Tibial artery (tissue), 4 donors: ENCODE measurements at regions not wholly inside any gene's neighbourhood (a gene's known extent, or its start where the extent isn't known, plus 50 kb on each side); places are given as distances from the start of the nearest gene placed in this dataset.

ENCODE experiments used
- DNase-seq, 2 donors: peaks; one replicate each; pipeline ENCODE4 v3.0.0-alpha.2; 2019
- H3K27ac ChIP-seq, 2 donors: fragments of 200-600 bp; sonication (generic) in 1 of 2; 1 replicate in 1 of 2; 2 replicates in 1 of 2; pipeline ENCODE4 v1.5.1; 2018 to 2019; ENCODE audit warnings: mild to moderate bottlenecking in 1 of 2
- H3K27me3 ChIP-seq, 2 donors: fragments of 200-600 bp; sonication (generic) in 1 of 2; one replicate each; pipeline versions ENCODE4 v1.5.1 to v1.6.0; 2016 to 2019
- H3K36me3 ChIP-seq, 3 donors: fragments of 200-600 bp; sonication (generic) in 2 of 3; one replicate each; pipeline ENCODE4 v1.5.1; 2016 to 2019; ENCODE audit warnings: mild to moderate bottlenecking in 2 of 3
- H3K4me1 ChIP-seq, 4 donors: fragments of 200-600 bp; sonication (generic) in 2 of 4; 1 replicate in 3 of 4; 2 replicates in 1 of 4; pipeline ENCODE4 v1.5.1; 2016 to 2019
- H3K4me3 ChIP-seq, 2 donors: fragments of 200-600 bp; sonication (generic) in 1 of 2; 1 replicate in 1 of 2; 2 replicates in 1 of 2; pipeline ENCODE4 v1.5.1; 2018 to 2019; ENCODE audit warnings: mild to moderate bottlenecking in 2 of 2
- H3K9me3 ChIP-seq, 3 donors: fragments of 200-600 bp; sonication (generic) in 1 of 3; one replicate each; pipeline ENCODE4 v1.5.1; 2016 to 2019
- intact Hi-C: fragments of 100-400 bp; cut with DNase I; formaldehyde crosslinking; loops from one replicate; pipeline ENCODE4 v1.15.0; 2023; ENCODE audit warnings: low total_unique reads
- TF ChIP-seq, protein P1 (sequence below), 2 experiments: fragments of 200-600 bp in 1 of 2; fragments of 450-650 bp in 1 of 2; IDR thresholded peaks; one replicate each; pipeline ENCODE4 v1.5.1; 2017 to 2019; ENCODE audit warnings: antibody characterized with exemption in 2 of 2, mild to moderate bottlenecking in 1 of 2, moderate library complexity in 1 of 2

DNA sequence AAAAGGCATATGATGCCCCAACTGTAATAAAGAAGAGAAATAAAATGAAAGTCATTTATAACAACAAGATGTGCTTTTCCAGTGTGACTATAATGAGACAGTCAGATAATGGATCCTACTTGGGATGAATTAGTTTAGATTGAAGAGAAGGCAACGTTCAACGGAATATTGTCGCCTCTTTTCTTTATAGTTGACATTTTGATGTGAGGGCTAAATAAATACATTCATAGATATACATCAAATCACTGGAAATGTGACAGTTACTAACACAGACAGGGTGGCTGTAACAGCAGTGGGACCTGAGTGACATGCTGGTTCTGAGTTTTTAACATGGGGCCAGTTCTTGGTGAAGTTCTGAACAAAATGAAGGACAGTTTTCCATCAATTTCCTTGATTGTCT lies 61.1 kb upstream of the ATP2B2 start:
- Histone ChIP-seq H3K4me3 (no peak overlapping the region), H3K27ac (no peak overlapping the region), H3K9me3 (no peaks in the 10 kb centered on the region), H3K27me3 (peaks cover 0 to 9% of the 10 kb centered on the region in 2 donors), H3K36me3 (no peaks in the 10 kb centered on the region), H3K4me1 (no peaks in the 10 kb centered on the region)
- no peak for DNase-seq
- intact Hi-C loops = no loop called here
- TF ChIP-seq, protein P1, sequence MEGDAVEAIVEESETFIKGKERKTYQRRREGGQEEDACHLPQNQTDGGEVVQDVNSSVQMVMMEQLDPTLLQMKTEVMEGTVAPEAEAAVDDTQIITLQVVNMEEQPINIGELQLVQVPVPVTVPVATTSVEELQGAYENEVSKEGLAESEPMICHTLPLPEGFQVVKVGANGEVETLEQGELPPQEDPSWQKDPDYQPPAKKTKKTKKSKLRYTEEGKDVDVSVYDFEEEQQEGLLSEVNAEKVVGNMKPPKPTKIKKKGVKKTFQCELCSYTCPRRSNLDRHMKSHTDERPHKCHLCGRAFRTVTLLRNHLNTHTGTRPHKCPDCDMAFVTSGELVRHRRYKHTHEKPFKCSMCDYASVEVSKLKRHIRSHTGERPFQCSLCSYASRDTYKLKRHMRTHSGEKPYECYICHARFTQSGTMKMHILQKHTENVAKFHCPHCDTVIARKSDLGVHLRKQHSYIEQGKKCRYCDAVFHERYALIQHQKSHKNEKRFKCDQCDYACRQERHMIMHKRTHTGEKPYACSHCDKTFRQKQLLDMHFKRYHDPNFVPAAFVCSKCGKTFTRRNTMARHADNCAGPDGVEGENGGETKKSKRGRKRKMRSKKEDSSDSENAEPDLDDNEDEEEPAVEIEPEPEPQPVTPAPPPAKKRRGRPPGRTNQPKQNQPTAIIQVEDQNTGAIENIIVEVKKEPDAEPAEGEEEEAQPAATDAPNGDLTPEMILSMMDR (IDR thresholded peaks at IDR 0.05) = no peak

DNA sequence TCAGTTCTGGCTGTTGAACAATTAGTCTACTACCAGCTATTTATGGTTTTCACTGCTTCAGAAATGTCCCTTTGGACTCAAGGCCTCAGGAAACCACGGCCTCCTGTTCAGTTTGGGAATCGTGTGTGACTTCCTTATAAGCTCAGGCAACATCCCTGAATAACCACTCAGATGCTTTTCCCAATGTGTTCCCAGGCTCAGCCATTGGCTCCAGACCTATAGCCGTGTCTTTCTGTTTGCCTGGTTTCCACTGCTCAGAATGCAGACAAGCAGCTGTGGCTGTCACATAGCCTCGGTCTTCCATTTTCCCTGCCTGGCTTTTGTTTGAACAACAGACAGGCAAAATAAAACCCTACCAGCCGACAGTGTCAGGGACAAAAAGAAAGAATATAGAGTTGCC lies 63.2 kb upstream of the ATP2B2 start:
- no peak for DNase-seq
- intact Hi-C loops = no loop called here
- TF ChIP-seq, protein P1 (IDR thresholded peaks at IDR 0.05) = no peak
- no peak overlapping the region for H3K27ac ChIP-seq
- peaks cover 0 to 4% of the 10 kb centered on the region in 2 donors for H3K27me3 ChIP-seq
- H3K4me1 ChIP-seq = no peaks in the 10 kb centered on the region
- H3K36me3 ChIP-seq = no peaks in the 10 kb centered on the region
- H3K4me3 ChIP-seq = no peak overlapping the region
- no peaks in the 10 kb centered on the region for H3K9me3 ChIP-seq

DNA sequence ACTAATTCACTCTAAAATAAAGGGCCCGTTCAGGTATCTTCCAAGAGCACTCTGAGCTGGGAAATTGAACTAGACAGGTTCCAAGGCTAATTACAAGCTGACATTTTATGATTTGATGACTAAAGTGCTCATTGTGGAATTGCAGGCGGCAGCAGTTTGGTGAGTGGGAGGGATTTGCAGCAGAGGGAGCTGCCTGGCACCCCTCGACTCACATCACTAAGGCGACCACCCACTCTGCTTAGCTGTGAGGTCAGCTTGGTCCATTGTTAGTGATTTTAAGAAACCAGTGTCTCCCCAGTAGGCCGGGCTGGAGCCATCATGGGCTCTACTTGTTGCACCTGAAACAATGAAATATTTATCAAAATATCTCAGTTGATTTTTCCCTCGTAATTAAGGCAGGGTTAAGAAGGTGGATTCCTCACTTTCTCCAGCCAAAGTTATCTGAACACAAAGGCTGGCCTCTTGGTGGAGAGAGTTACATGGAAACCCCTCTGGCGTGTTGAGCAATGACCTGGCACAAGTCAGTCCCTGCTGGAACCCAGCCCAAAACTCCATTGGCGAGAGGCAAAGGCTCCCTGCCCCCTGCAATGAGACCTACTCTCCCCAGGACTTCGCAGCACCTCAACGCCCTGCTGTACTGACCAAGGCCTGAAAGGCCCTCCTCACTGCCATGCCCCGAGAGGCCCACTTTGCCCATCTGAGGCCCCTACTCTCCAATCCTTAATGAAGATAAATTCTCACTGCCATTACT lies 65.0 kb upstream of the ATP2B2 start:
- DNase-seq = no peak
- no peaks in the 10 kb centered on the region for H3K4me1 ChIP-seq
- no peak overlapping the region for H3K4me3 ChIP-seq
- TF ChIP-seq, protein P1 (IDR thresholded peaks at IDR 0.05) = no peak
- intact Hi-C loops = no loop called here
- no peak overlapping the region for H3K27ac ChIP-seq
- no peaks in the 10 kb centered on the region for H3K36me3 ChIP-seq
- peaks cover 0 to 8% of the 10 kb centered on the region in 2 donors for H3K27me3 ChIP-seq
- no peaks in the 10 kb centered on the region for H3K9me3 ChIP-seq

DNA sequence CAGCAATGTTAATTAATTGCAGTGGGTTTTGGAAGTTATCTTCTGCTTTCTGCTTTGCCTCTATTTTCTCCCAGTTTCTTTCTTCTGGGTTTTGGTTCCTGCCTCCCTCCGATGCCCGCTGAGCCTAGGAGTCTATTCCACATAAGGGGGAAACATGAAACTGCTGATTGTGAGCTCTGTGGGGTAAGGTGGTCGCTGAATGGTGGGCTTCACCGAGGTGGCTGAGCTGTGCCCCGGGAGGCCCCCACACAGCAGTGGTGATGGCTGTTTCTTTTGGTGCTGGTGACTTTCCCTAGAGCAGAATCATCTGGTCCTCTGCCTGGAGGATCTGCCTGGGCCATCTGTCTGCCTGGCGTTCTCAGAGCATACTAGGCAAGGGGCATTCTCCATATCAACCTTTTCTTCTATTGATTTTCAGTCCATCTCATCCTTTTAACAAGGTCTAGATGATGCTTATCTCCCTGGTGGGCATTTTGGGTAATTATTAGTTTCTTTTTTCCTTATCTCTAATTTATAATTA lies 68.8 kb upstream of the ATP2B2 start:
- Histone ChIP-seq H3K4me3 (no peak overlapping the region), H3K27me3 (peaks cover 0 to 4% of the 10 kb centered on the region in 2 donors), H3K27ac (no peak overlapping the region), H3K4me1 (peaks cover 0 to 7% (median 3%) of the 10 kb centered on the region in 4 donors), H3K9me3 (no peaks in the 10 kb centered on the region), H3K36me3 (no peaks in the 10 kb centered on the region)
- TF ChIP-seq, protein P1 (IDR thresholded peaks at IDR 0.05) = no peak
- intact Hi-C loops = no loop called here
- no peak for DNase-seq

DNA sequence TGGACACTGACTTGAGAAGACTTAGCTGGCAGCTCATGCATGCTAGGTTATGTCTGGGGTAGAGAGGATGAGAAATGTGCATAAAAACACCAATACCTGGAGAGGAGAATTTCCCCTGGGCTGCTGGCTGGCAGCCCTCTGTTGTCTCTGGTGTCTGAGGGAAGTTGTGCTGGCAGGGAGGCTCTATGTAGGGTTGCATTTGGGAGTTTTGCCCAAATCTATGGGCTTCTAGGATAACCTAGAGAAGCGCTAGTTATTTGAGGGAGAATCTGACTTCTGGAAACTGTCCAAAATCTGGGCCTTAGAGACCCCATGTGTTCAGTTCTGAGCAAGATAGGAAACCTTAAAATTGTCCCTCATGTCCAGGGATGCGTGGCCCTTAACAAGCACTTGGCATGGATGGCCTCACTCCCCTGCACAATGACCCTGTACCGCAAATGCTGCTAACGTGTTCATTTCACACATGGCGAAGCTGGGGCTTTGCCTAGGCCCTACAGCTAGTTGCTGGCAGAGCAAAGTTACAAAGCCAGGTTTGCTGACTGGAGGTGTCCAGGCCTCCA lies 70.3 kb upstream of the ATP2B2 start:
- Histone ChIP-seq H3K36me3 (no peaks in the 10 kb centered on the region), H3K27me3 (peaks cover 0 to 4% of the 10 kb centered on the region in 2 donors), H3K4me1 (peaks cover 0 to 9% (median 3%) of the 10 kb centered on the region in 4 donors), H3K4me3 (no peak overlapping the region), H3K27ac (no peak overlapping the region), H3K9me3 (no peaks in the 10 kb centered on the region)
- no peak for DNase-seq
- TF ChIP-seq, protein P1 (IDR thresholded peaks at IDR 0.05) = no peak
- intact Hi-C loops = no loop called here
